ES-I3 (cell line): ENCODE measurements at regions not wholly inside any gene's neighbourhood (a gene's known extent, or its start where the extent isn't known, plus 50 kb on each side); places are given as distances from the start of the nearest gene placed in this dataset.

Source experiments
- H3K36me3 ChIP-seq: 2 replicates; pipeline ENCODE4 v1.6.1; 2013; ENCODE audit warnings: mild to moderate bottlenecking, low read length, control low read depth, moderate library complexity; ENCODE audit not compliant: insufficient read depth
- H3K4me1 ChIP-seq: 2 replicates; pipeline ENCODE4 v1.6.1; 2013; ENCODE audit warnings: mild to moderate bottlenecking, control low read depth, low read length; ENCODE audit not compliant: insufficient read depth
- H3K9ac ChIP-seq: 2 replicates; pipeline ENCODE4 v1.6.1; 2013; ENCODE audit warnings: low read depth, mild to moderate bottlenecking, low read length, moderate library complexity
- H3K9me3 ChIP-seq: 2 replicates; pipeline ENCODE4 v1.6.1; 2013; ENCODE audit warnings: mild to moderate bottlenecking, low read length, moderate library complexity; ENCODE audit not compliant: control insufficient read depth, insufficient read depth

DNA sequence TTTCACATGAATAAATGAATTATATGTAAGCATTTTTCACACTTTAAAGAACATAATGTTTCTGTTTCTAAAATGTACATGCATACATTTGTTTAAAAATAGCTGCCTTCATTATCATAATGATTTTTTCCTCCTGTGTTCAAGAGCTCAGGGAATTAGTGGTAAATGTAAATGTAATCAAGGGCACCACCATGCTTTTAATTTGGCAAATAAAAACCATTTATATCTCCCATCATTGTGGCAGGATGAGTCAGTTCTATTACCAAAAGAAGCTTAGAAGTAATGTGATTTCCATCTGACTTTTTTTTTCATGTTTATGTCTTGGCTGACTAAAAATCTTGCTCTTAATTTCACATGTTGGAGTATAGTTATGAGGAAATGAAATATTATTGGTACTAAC, 176.1 kb downstream of the GXYLT1 start:
- Histone ChIP-seq H3K36me3 (no peaks in the 10 kb centered on the region), H3K9me3 (no peaks in the 10 kb centered on the region), H3K9ac (no peak overlapping the region), H3K4me1 (peaks cover 14% of the 10 kb centered on the region; the same call in 1 of the 2 replicates)

DNA sequence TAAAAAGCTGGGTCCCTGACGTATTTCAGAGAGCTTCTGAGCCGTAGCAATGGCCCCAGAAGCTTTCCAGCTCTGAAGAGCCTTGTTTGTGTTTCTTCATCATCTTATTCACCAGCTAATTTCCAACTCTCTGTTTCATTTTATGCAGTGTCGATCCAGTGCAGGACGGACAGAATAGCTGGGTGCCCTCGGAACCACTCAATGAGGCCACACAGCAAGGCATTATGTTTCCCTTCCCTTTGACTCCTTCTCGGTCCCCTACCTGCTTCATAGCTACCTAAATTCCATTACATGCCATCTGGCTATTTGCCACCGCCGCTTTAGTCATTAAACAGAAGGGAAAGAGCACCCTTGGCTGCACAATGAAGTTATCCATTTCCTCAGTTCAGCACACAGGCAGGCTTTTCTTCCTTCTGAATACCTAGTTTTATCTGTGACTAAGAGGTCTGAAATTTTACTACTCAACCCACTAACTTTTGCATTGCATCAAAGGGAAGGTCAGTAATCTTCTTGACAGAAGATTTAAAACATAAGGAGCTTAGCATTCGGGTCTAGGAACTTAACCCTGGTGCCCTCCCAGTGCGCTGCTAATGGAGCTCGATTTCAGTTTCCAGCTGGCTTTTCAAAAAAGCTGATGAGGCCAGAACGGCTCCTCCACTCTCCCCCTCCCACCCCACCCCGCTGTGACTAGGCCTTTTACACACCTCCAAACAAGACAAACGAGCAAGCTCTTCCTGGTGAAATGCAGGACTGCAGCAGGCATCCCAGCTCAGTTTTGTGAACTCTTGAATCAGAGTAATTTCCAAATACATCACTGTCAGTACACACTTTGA, 176.8 kb downstream of the GXYLT1 start:
- Histone ChIP-seq H3K9me3 (no peaks in the 10 kb centered on the region), H3K36me3 (no peaks in the 10 kb centered on the region), H3K4me1 (peaks cover 14% of the 10 kb centered on the region; the same call in 1 of the 2 replicates), H3K9ac (no peak overlapping the region)

DNA sequence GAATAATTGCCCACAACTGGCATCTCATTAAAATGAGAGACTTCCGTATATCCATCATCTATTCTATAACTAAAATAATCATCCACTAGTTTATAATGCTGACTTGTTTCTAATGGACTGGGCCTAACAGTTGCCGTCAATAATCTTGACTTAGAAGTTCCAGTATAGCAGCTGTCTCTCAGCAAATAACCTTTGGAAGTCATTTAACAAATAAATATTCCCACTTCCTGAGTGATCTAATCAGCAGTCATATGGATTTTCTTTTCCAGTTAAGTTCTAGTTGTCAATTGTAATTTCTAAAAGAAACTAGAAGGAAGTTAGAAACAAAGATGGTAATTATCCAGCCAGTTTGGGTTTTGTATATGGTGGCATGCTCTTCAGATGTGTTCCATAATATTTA, 177.8 kb downstream of the GXYLT1 start:
- H3K9me3 ChIP-seq = no peaks in the 10 kb centered on the region

DNA sequence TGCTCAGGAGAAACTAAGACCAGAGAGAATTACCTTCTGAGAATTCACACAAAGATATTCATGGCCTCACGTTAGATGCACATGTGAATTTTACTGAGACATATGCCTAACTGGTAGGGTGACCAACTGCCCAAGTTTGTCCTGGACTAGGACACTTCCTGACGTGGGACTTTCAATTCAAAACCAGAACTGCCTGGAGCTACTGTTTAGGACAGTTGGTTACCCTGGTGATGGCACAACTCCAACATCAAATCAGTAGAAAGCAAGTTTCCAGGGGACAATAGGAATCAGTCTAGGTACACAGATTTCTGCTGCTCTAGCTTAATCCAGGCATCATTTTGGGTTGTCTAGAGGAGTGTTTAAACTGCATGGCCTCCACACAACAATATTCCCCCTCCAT, 178.7 kb downstream of the GXYLT1 start:
- H3K36me3 ChIP-seq = no peaks in the 10 kb centered on the region
- peaks cover 14% of the 10 kb centered on the region; the same call in 1 of the 2 replicates for H3K4me1 ChIP-seq
- no peak overlapping the region for H3K9ac ChIP-seq
- no peaks in the 10 kb centered on the region for H3K9me3 ChIP-seq

More for the DNA sequence above, 177.8 kb downstream of the GXYLT1 start:
- peaks cover 14% of the 10 kb centered on the region; the same call in 1 of the 2 replicates for H3K4me1 ChIP-seq
- H3K36me3 ChIP-seq = no peaks in the 10 kb centered on the region
- H3K9ac ChIP-seq = no peak overlapping the region

DNA sequence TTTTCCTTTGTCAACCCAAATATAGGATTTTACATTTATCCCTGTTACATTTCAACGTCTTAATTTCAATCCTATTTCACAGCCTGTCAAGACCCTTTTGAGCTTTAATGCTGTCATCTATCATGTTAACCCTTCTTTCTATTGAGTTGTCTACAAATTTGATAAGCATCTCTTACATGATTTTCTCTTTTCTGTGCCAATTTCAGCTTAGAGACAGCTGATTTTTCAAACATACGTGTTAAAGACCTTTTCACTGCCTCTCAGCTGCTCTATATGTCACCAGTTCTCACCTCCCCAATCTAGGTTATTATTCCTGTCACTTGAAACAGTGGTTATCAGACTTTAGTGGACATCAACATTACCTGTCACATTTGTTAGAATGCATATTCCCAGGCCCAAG, 181.3 kb downstream of the GXYLT1 start:
- no peaks in the 10 kb centered on the region for H3K36me3 ChIP-seq
- no peaks in the 10 kb centered on the region for H3K9me3 ChIP-seq
- H3K4me1 ChIP-seq = peaks cover 9% of the 10 kb centered on the region; the same call in 1 of the 2 replicates
- H3K9ac ChIP-seq = no peak overlapping the region

DNA sequence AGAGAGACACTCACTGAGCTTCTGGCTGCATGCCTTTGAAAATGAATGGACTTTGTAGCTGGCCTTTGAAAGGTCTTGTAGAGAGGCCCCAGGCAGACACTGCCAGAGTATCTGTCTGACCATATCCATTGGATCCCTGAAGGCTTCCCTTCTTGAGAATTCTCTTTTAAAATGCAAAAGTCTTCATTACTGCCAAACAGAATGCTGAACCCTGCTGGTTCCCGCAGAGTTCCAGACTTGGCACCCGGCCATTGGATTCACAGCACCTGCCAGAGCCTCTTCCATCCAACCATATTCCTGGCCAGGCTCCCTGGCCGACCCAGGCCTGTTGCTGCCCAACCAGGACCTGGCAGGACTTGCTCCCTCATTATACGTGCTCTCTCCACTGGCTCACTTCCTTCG, 182.5 kb downstream of the GXYLT1 start:
- Histone ChIP-seq H3K9ac (no peak overlapping the region), H3K9me3 (no peaks in the 10 kb centered on the region), H3K36me3 (no peaks in the 10 kb centered on the region), H3K4me1 (no peaks in the 10 kb centered on the region)

DNA sequence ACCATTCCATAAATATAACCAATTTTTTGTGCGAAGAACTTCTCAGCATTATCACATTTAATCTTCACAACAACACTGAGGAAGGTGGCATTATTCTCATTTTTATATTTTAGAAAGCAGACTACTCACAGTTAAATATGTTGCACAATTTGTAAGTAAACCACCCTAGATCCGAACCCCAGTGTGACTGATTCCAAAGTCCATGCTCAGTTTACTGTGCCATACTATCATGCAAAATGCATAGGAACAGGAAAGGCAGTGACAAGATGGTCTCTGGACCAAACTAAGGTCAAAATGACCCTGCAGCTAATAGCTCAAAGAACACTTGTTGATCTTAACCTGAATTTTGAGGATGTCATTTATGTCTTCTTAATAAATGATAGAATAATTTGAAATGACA, 185.4 kb downstream of the GXYLT1 start:
- no peaks in the 10 kb centered on the region for H3K9me3 ChIP-seq
- no peaks in the 10 kb centered on the region for H3K36me3 ChIP-seq
- H3K4me1 ChIP-seq = no peaks in the 10 kb centered on the region
- H3K9ac ChIP-seq = no peak overlapping the region

DNA sequence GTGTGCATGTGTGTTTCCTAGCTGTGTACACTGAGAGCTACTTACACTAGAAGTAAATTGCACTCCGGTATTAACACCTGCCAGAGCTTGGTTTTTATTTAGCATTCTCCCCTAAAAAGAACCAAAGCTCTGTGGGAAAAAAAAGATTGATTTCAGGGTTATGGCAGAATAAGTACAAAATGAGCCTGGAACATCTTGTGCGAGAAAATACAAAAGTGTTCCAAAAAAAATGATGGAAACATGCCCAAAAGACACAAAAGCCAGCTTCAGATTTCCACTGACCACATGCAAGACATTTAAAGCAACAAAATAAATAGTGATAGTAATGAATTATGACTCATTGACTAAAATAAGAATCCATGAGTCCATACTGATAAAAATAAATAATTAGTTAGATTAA, 188.3 kb downstream of the GXYLT1 start:
- H3K9me3 ChIP-seq = no peaks in the 10 kb centered on the region

DNA sequence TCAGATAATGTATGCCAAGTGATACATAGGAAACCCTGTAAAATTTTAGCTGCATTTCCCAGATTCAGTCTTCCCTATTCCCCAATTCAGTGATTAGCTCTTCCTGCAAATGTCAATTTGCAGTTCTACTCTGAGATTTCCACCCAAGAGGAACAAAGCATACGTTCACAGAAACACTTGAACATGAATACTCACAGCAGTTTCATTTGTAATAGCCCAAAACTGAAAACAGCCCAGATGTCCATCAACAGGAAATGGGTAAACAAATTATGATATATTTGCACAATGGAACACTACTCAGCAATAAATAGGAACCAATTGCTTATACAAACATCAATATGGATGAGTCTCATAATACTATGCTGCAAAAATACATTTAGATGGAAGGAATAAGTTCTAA, 194.2 kb downstream of the GXYLT1 start:
- no peaks in the 10 kb centered on the region for H3K36me3 ChIP-seq
- no peak overlapping the region for H3K9ac ChIP-seq
- H3K4me1 ChIP-seq = no peaks in the 10 kb centered on the region
- H3K9me3 ChIP-seq = peaks cover 4% of the 10 kb centered on the region; the same call in 1 of the 2 replicates

More for the DNA sequence above, 188.3 kb downstream of the GXYLT1 start:
- no peaks in the 10 kb centered on the region for H3K4me1 ChIP-seq
- no peak overlapping the region for H3K9ac ChIP-seq
- H3K36me3 ChIP-seq = no peaks in the 10 kb centered on the region

DNA sequence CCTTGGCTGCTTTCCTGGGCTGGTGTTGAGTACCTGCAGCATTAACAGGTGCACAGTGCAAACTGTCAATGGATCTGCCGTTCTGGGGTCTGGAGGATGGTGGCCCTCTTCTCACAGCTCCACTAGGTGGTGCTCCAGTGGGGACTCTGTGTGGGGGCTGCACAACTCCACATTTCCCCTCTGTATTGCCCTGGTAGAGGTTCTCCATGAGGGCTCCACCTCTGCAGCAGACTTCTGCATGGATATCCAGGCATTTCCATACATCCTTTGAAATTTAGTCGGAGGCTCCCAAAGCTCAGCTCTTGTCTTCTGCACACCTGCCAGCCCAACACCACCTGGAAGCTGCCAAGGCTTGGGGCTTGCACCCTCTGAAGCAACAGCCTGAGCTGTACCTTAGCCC, 198.6 kb downstream of the GXYLT1 start:
- Histone ChIP-seq H3K9me3 (peaks cover 4% of the 10 kb centered on the region; the same call in 1 of the 2 replicates), H3K9ac (no peak overlapping the region), H3K36me3 (no peaks in the 10 kb centered on the region), H3K4me1 (no peaks in the 10 kb centered on the region)

DNA sequence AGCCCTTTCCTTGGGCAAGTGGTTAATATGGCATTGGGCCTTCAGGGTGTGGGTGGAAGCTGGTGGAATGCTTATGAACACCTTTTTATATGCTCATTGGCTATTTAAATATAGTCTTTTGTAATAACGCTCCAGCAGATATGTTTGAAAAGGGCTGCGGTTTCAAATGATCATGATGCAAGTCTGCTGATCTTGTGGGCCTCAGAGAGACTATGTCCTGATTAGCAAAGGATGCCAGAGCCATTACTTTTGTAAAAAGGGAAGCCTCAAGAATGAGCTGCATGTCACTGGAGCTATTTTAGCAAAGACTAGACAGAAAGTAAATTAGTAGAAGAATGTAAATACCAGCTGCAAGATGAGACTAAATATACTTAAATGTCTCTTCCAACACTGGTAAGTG, 200.5 kb downstream of the GXYLT1 start:
- H3K9ac ChIP-seq = no peak overlapping the region
- peaks cover 4% of the 10 kb centered on the region; the same call in 1 of the 2 replicates for H3K9me3 ChIP-seq
- no peaks in the 10 kb centered on the region for H3K36me3 ChIP-seq
- no peaks in the 10 kb centered on the region for H3K4me1 ChIP-seq

DNA sequence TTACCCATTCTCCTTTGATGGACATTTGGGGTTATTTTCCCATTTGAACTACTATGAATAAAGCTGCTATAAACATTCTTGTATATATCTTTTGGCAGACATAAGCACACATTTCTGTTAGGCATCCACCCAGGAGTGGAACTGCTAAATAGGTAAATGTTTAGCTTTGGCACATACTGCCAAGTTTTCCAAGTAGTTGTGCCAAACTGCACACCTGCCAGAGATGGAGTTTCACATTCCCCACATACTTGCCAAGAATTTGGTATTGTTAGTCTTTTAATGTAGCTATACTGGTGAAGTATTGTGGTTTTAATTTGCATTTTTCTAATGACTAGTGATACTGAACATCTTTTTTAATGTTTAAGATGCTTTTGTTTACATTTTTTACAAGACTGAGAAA, 201.0 kb downstream of the GXYLT1 start:
- H3K9ac ChIP-seq = no peak overlapping the region
- no peaks in the 10 kb centered on the region for H3K36me3 ChIP-seq
- H3K9me3 ChIP-seq = peaks cover 4% of the 10 kb centered on the region; the same call in 1 of the 2 replicates
- no peaks in the 10 kb centered on the region for H3K4me1 ChIP-seq

DNA sequence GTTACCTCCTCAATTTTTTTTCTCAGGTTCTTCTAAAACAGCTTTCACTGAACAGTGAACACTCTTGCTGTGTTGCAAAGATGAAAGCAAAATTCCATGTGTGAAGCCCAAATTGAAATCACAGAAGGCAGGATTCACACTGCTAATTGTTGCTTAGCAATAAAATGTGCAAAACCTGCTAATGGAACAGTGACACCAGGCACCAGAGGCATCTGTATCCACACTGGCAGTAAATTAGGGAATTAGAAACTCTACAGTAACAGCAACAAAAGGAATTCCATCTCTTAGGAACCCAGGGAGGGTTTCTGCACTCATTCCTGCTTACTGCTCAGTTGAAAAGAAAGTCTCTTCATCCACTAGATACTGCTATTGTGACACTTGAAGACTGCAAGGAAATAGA, 202.3 kb downstream of the GXYLT1 start:
- no peaks in the 10 kb centered on the region for H3K36me3 ChIP-seq

DNA sequence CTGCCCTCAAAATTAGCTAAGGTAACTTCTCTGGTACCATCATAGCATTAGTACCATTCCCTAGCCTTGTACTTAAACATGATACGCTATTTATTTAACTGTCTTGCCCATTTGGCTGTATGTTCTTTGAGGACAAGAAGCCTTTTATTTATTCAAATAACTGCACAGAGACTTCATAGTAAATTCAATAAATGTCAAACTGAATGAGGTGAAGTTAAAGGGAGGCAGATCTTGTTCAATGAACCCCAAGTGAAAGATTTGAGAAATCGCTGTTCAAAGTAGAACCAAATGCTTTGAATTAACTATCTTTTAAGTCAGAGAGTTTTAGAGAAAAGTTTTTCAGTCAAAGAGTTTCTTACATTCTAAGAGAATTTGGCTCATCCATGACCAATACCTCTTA, 203.6 kb downstream of the GXYLT1 start:
- H3K4me1 ChIP-seq = no peaks in the 10 kb centered on the region
- H3K9me3 ChIP-seq = no peaks in the 10 kb centered on the region
- no peak overlapping the region for H3K9ac ChIP-seq
- no peaks in the 10 kb centered on the region for H3K36me3 ChIP-seq

More for the DNA sequence above, 202.3 kb downstream of the GXYLT1 start:
- H3K4me1 ChIP-seq = no peaks in the 10 kb centered on the region
- 0 out of 2 replicates have a peak, but pooled peaks cover 4% of the 10 kb centered on the region for H3K9me3 ChIP-seq
- no peak overlapping the region for H3K9ac ChIP-seq

DNA sequence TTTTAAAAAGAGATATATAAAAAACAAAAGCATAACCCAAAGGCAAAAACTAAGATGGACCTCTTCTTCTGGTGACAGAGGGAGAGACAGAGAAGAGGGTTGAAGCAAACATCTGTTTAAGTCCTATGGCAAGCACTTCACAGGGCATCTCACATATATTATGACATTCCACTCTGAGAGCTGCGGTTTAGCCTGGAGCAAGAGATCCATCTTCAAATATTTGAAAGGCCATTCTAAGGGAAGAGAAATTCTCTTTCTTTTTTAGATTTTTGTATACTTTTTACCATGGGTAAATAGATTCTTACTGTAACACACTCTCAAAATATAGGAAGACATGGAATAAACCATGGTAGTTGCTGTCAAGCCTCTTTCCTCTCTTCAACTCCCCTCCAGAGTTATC, 204.1 kb downstream of the GXYLT1 start:
- no peaks in the 10 kb centered on the region for H3K36me3 ChIP-seq
- no peak overlapping the region for H3K9ac ChIP-seq
- H3K4me1 ChIP-seq = no peaks in the 10 kb centered on the region
- H3K9me3 ChIP-seq = no peaks in the 10 kb centered on the region
